Mammary epithelial cell (primary cell): ENCODE measurements at regions not wholly inside any gene's neighbourhood (a gene's known extent, or its start where the extent isn't known, plus 50 kb on each side); places are given as distances from the start of the nearest gene placed in this dataset.

ENCODE experiments used
- EZH2 ChIP-seq: IDR thresholded peaks from 2 replicates; pipeline ENCODE4 v1.6.1; 2012; ENCODE audit warnings: low read length, inconsistent platforms, borderline replicate concordance
- TF ChIP-seq, protein P1 (sequence below), 2 donors: IDR thresholded peaks in 1 of 2; conservative IDR thresholded peaks in 1 of 2; 2 replicates each; pipeline ENCODE4 v1.5.1; 2011 to 2012; ENCODE audit warnings: inconsistent platforms in 2 of 2, low read length in 2 of 2, mild to moderate bottlenecking in 2 of 2, control low read depth in 1 of 2, low read depth in 1 of 2; ENCODE audit not compliant: insufficient read depth in 1 of 2; ENCODE audit errors: extremely low read depth in 1 of 2

DNA sequence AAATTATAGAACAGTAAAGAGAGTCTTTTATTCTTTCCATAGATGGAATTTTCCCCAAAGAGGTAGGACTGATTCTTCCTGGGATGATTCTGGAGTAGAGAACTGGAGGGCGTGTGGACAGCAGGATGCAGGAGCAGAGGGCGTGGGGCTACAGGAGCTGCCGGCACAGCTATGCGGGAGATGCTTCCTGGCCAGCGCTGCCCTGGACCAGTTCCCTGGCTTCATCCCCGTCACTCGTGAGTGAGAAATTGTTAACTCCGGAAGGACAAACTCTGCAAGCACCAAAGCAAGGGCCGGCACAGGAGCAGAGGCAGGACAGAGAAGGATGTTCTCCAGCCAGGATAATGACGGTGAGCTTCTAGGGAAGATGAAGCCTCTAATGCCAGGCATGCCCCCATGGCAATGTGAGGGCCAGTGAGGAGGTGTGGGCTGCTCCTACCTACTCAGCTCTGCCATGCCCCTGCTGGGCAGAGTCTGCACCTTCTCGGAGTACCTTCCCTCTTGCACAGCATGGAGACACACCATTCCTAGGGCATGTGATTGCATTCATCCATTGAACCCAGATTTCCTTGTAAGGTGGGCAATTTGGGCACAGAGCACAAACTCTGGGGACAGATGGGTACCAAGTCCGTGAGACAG lies 760.9 kb upstream of the IGFBP3 start:
- TF ChIP-seq, protein P1, sequence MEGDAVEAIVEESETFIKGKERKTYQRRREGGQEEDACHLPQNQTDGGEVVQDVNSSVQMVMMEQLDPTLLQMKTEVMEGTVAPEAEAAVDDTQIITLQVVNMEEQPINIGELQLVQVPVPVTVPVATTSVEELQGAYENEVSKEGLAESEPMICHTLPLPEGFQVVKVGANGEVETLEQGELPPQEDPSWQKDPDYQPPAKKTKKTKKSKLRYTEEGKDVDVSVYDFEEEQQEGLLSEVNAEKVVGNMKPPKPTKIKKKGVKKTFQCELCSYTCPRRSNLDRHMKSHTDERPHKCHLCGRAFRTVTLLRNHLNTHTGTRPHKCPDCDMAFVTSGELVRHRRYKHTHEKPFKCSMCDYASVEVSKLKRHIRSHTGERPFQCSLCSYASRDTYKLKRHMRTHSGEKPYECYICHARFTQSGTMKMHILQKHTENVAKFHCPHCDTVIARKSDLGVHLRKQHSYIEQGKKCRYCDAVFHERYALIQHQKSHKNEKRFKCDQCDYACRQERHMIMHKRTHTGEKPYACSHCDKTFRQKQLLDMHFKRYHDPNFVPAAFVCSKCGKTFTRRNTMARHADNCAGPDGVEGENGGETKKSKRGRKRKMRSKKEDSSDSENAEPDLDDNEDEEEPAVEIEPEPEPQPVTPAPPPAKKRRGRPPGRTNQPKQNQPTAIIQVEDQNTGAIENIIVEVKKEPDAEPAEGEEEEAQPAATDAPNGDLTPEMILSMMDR (conservative IDR thresholded peaks at IDR 0.05 in 1 of 2, IDR thresholded peaks at IDR 0.05 in 1 of 2; ENCODE audit: extremely low read depth in 1 of 2, insufficient read depth in 1 of 2, low read depth in 1 of 2, low read length in 2 of 2) = no peak
- no peak for TF ChIP-seq EZH2
